ENCODE measurements at regions not wholly inside any gene's neighbourhood (a gene's known extent, or its start where the extent isn't known, plus 50 kb on each side); places are given as distances from the start of the nearest gene placed in this dataset.
A peak's percentile ranks its signal among the peaks of the same experiment; 100 is the strongest.

DNA sequence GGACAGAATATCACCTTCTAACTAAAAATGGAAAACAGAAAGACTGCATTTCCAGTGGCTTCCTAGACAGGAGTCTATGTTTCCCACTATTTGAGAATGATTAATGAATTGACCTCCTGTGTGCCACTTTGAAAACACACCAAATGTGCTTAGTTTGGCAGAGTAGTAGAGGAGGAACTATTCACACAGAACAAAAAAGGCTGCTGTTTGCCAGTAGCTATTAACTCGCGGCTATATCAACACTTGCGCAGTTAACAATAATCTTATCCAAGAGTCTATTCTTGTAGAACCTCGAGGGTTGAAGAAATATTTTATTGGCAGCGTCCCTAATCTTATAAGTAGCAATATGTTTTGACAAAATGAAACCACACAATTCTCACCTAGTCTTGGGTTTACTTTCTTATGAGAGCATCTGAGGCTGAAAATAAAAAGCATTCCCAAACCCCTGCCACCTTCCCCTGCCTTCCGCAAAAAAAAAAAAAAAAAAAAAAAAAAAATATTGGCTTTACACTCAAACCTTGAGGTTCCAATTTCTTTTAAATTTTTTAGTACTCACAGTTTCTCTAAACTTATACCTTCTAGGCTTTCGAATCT is 127.3 kb upstream of the FLRT2 start:
- H3K4me2 ChIP-seq (ENCODE audit: low read length): no peak overlapping the region
- H3F3A ChIP-seq (ENCODE audit: insufficient read depth, low read length, poor library complexity, severe bottlenecking): no peaks in the 10 kb centered on the region
- H3K79me2 ChIP-seq (replicated peaks; ENCODE audit: insufficient read depth, low read length): no peaks in the 10 kb centered on the region
- no peak overlapping the region for H2AFZ ChIP-seq (ENCODE audit: low read depth, low read length)
- no peaks in the 10 kb centered on the region for H3K9me3 ChIP-seq (ENCODE audit: low read length)
- H4K20me1 ChIP-seq (ENCODE audit: insufficient read depth): no peaks in the 10 kb centered on the region
- no peaks in the 10 kb centered on the region for H3K36me3 ChIP-seq (ENCODE audit: insufficient read depth, low read length)
- H3K4me3 ChIP-seq (ENCODE audit: low read length): no peak overlapping the region
- H3K9me2 ChIP-seq (ENCODE audit: insufficient read depth, low read length): no peaks in the 10 kb centered on the region
- no peaks in the 10 kb centered on the region for H3K27me3 ChIP-seq (ENCODE audit: insufficient read depth, low read depth, low read length)
- TF ChIP-seq SMC3 (conservative IDR thresholded peaks at IDR 0.05; ENCODE audit: poor library complexity) (no peak), MXI1 (conservative IDR thresholded peaks at IDR 0.05; ENCODE audit: poor library complexity, severe bottlenecking) (no peak), EP300 (conservative IDR thresholded peaks at IDR 0.05; ENCODE audit: poor library complexity, severe bottlenecking) (no peak), RAD21 (conservative IDR thresholded peaks at IDR 0.05) (no peak), EZH2 (IDR thresholded peaks at IDR 0.05; ENCODE audit: borderline replicate concordance, insufficient read depth, low read length, poor library complexity, severe bottlenecking) (no peak), POLR2AphosphoS5 (IDR thresholded peaks at IDR 0.05) (no peak), TAF1 (IDR thresholded peaks at IDR 0.05; ENCODE audit: low read depth) (no peak)
- TF ChIP-seq, protein P1, sequence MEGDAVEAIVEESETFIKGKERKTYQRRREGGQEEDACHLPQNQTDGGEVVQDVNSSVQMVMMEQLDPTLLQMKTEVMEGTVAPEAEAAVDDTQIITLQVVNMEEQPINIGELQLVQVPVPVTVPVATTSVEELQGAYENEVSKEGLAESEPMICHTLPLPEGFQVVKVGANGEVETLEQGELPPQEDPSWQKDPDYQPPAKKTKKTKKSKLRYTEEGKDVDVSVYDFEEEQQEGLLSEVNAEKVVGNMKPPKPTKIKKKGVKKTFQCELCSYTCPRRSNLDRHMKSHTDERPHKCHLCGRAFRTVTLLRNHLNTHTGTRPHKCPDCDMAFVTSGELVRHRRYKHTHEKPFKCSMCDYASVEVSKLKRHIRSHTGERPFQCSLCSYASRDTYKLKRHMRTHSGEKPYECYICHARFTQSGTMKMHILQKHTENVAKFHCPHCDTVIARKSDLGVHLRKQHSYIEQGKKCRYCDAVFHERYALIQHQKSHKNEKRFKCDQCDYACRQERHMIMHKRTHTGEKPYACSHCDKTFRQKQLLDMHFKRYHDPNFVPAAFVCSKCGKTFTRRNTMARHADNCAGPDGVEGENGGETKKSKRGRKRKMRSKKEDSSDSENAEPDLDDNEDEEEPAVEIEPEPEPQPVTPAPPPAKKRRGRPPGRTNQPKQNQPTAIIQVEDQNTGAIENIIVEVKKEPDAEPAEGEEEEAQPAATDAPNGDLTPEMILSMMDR (IDR thresholded peaks at IDR 0.05; ENCODE audit: poor library complexity, severe bottlenecking): no peak
- TF ChIP-seq, protein P2, sequence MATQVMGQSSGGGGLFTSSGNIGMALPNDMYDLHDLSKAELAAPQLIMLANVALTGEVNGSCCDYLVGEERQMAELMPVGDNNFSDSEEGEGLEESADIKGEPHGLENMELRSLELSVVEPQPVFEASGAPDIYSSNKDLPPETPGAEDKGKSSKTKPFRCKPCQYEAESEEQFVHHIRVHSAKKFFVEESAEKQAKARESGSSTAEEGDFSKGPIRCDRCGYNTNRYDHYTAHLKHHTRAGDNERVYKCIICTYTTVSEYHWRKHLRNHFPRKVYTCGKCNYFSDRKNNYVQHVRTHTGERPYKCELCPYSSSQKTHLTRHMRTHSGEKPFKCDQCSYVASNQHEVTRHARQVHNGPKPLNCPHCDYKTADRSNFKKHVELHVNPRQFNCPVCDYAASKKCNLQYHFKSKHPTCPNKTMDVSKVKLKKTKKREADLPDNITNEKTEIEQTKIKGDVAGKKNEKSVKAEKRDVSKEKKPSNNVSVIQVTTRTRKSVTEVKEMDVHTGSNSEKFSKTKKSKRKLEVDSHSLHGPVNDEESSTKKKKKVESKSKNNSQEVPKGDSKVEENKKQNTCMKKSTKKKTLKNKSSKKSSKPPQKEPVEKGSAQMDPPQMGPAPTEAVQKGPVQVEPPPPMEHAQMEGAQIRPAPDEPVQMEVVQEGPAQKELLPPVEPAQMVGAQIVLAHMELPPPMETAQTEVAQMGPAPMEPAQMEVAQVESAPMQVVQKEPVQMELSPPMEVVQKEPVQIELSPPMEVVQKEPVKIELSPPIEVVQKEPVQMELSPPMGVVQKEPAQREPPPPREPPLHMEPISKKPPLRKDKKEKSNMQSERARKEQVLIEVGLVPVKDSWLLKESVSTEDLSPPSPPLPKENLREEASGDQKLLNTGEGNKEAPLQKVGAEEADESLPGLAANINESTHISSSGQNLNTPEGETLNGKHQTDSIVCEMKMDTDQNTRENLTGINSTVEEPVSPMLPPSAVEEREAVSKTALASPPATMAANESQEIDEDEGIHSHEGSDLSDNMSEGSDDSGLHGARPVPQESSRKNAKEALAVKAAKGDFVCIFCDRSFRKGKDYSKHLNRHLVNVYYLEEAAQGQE (IDR thresholded peaks at IDR 0.05; ENCODE audit: borderline replicate concordance): no peak
- H3K27ac ChIP-seq (ENCODE audit: low read length): no peak overlapping the region
- H3K9ac ChIP-seq (ENCODE audit: low read length): no peak overlapping the region

DNA sequence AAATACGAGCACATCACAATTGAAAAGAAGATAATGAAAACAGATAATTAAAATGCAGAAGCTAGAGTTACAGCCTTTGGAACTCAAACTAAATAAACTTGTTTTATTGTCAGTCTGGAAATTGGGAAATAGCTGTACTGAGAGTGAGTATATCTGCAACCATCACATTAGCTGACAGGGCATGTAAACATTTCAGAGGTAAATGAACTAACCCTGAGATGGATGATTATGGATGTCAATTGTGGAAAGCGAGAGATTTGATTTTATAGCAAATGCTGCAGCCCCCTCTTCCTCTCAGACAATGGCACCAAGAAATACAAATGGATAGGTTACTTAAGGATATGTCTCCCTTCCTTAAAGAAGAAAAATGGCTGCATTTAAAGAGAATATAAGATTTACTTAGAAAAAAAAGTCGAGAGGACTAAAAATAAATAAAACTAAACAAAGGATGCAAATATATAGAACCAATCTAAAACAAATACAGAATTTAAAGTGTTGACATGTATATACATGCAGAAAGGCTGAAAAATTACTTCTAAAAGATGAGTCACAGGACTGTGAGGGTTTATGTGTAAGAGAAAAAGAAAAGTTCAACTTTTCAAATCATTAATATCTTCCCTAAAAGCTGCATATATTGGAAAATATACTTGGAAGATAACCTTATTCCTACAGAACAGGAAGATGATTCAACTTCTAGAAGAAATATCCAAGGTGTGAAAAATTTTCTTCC is 120.3 kb upstream of the FLRT2 start:
- Histone ChIP-seq H3K27ac (ENCODE audit: low read length) (no peak overlapping the region), H3K27me3 (ENCODE audit: insufficient read depth, low read depth, low read length) (no peaks in the 10 kb centered on the region), H3F3A (ENCODE audit: insufficient read depth, low read length, poor library complexity, severe bottlenecking) (no peaks in the 10 kb centered on the region), H3K9me2 (ENCODE audit: insufficient read depth, low read length) (no peaks in the 10 kb centered on the region), H3K9me3 (ENCODE audit: low read length) (no peaks in the 10 kb centered on the region), H3K36me3 (ENCODE audit: insufficient read depth, low read length) (no peaks in the 10 kb centered on the region), H4K20me1 (ENCODE audit: insufficient read depth) (no peaks in the 10 kb centered on the region), H3K4me2 (ENCODE audit: low read length) (no peak overlapping the region), H3K4me3 (ENCODE audit: low read length) (no peak overlapping the region), H2AFZ (ENCODE audit: low read depth, low read length) (no peak overlapping the region), H3K79me2 (replicated peaks; ENCODE audit: insufficient read depth, low read length) (no peaks in the 10 kb centered on the region), H3K9ac (ENCODE audit: low read length) (no peak overlapping the region)
- no peak for TF ChIP-seq EZH2 (IDR thresholded peaks at IDR 0.05; ENCODE audit: borderline replicate concordance, insufficient read depth, low read length, poor library complexity, severe bottlenecking)
- TF ChIP-seq RAD21 (conservative IDR thresholded peaks at IDR 0.05): peak; percentile 66
- no peak for TF ChIP-seq TAF1 (IDR thresholded peaks at IDR 0.05; ENCODE audit: low read depth)
- TF ChIP-seq, protein P2 (IDR thresholded peaks at IDR 0.05; ENCODE audit: borderline replicate concordance): no peak
- TF ChIP-seq MXI1 (conservative IDR thresholded peaks at IDR 0.05; ENCODE audit: poor library complexity, severe bottlenecking): no peak
- TF ChIP-seq POLR2AphosphoS5 (IDR thresholded peaks at IDR 0.05): peak; percentile 95
- TF ChIP-seq, protein P1 (IDR thresholded peaks at IDR 0.05; ENCODE audit: poor library complexity, severe bottlenecking): peak; percentile 52
- peak; percentile 94 for TF ChIP-seq EP300 (conservative IDR thresholded peaks at IDR 0.05; ENCODE audit: poor library complexity, severe bottlenecking)
- no peak for TF ChIP-seq SMC3 (conservative IDR thresholded peaks at IDR 0.05; ENCODE audit: poor library complexity)
